ENCODE measurements at regions not wholly inside any gene's neighbourhood (a gene's known extent, or its start where the extent isn't known, plus 50 kb on each side); places are given as distances from the start of the nearest gene placed in this dataset.
"Not testable (repeated sequence)": the region's sequence is repeated elsewhere in the genome, so short reads cannot be mapped to it uniquely, and the experiment has no call there.

DNA sequence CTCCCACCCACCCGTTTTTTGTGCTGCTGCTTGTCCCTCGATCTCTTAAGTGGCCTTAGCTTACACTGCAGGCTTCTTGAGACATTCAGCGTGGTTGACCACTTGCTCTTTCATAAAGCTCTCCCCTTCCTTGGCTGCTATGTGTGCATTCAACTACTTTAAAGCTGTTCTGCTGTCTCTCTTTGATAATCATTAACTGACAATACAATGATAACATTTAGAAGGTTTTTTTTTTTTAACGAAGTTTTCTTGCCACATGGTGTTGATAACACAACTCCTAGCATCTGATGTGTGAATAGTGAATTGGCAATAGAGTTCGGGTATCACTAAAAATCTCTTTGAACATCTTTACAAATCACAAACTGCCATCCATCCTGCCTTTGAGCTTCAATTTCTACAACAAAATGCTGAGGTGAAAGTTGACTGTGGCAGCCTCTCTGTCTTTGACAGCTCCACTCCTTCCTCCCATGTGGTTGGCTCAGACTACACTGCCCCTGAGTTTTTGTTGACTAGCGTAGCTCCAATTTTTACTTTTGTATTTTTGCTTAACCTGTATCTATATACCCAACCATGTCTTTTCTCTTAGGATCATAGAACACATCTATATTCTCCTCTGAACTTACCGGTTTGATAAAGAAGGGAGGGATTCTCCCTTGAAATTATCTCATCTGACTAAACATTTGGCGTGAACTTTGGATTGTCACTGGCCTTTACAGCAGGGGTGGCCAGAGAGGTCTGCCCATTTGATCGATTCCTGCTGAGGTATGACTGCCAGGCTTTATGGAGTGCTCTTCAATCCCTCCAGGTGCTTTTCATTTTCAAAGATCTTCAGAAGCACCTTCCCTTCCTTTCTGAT, 409.4 kb upstream of the CD180 start:
- no peak for DNase-seq (ENCODE audit: low read depth)

DNA sequence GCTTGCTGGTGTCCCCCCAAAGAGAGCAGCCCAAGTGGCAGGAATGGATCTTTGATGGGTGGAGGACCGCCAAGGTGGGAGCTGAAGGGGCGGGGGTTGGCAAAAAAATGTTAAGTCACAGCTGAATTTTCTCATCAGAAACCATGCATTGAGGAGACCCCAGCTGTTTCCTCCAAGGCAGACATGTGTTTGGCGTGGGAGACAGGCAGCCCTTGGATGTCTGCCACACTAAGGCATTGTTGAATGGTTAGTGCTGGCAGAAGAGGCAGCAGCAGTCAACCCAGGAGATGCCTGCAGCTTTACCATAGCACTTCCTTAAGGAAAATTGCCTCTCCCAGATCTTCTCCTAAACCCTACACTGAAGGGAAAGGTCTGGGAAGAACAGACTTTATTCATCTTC, 394.9 kb upstream of the CD180 start:
- DNase-seq (ENCODE audit: low read depth), result peak; percentile 9

DNA sequence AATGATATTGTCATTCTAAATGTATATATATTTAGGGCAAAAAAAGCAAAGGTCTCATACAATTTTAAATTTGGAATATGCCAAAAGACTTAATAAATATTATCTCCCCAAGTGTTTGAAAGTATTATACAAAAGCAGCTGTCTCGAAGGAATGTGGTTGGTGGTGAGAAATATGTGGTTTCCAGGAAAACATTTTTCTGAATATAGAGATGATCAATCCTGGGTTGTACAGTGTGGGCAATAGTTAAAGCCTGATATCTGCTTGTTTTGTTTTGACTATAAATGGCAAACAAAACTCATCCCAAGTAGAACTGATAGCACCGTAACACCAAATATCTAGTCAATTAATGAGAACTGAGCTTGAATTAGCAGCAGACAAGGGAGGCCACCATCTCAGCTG, 391.8 kb upstream of the CD180 start:
- DNase-seq (ENCODE audit: low read depth), result peak; percentile 58

DNA sequence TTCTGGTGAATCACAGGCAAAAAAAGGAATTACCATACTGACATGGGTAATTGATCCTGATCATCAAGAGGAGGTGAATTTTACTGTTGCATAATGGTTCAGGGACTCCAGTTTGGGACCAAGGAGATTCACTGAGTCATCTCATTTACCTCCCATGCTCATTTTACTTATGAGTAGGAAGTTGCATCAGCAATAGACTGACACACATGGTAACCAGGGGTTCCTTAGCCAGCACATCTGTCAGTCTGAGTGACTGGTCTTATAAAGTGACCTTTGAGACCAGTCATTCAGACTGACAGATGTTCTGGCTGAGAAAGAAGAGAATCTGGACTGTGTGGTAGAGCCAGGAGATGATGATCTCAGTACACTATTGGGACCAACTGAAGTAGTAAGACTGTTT, 384.6 kb upstream of the CD180 start:
- DNase-seq (ENCODE audit: low read depth), result peak; percentile 6

DNA sequence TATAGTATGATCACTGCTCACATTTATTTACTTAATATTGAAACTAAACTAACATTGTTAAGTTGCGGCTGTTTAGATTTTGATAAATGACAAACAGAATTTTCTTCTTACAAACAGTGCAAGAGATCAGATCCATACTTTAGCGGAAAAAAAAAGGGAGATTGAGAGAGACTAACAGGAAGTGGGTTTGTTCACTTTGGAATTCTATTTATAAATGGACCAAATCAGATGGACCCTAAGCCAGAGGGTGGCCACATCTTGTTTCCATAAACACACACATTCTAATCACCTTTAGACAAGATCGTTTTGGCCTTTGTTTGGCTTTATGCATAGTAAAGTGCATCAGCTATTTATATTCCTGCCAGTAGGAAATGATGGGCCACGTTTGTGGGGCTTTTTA, 381.4 kb upstream of the CD180 start:
- DNase-seq (ENCODE audit: low read depth), result no peak

DNA sequence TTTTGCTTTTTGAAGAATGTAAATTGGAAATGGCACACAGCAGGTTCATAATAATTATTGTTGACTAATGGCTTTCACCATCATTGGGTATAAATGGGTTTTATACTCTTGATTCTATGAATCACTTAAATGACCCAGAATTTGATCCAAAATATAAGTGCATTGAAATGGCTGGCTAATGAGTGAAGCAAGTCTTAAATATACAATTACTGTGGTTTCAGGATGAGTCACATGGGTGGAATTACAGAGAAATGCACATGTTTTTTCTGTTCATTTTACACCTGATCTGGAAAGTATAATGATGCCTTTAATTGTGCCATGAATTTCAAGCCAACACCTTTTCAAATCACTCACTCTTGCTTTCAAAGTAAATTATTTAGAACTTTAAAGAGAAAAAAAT, 380.8 kb upstream of the CD180 start:
- no peak for DNase-seq (ENCODE audit: low read depth)

DNA sequence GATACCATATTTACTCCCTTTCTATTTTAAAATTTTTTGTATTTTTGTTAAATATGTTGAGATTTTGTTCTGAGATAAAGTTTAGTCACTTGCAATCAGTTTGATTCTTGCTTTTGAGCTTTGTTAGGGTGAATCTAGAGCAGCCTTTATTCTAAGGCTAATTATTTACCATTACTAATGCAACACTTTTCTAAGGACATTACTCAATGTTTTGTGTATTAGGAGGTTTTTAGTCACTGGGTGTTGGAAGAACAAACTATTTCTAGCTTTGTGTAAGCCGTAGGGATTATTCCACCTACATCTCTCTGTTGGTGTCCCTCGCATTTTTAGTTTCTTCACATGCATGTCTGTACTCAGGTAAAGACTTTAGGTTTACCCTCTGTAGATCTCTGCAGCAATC, 379.5 kb upstream of the CD180 start:
- DNase-seq (ENCODE audit: low read depth), result no peak

DNA sequence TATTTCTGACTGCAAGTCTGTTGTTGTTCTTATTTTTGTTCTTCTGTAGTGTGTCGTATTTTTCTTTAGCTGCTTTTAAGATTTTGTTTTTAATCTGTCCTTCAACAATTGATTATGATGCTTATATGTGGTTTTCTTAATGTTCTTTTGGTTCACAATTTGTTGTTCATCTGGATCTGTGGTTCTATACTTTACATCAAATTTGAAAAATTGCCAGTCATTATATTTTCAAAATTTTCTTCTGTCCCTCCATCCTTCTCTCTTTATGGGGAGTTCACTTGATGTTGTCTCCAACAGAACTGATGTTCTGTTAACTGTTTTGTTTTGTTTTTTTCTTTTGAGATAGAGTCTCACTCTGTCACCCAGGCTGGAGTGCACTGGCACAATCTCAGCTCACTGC, 378.5 kb upstream of the CD180 start:
- no peak for DNase-seq (ENCODE audit: low read depth)

DNA sequence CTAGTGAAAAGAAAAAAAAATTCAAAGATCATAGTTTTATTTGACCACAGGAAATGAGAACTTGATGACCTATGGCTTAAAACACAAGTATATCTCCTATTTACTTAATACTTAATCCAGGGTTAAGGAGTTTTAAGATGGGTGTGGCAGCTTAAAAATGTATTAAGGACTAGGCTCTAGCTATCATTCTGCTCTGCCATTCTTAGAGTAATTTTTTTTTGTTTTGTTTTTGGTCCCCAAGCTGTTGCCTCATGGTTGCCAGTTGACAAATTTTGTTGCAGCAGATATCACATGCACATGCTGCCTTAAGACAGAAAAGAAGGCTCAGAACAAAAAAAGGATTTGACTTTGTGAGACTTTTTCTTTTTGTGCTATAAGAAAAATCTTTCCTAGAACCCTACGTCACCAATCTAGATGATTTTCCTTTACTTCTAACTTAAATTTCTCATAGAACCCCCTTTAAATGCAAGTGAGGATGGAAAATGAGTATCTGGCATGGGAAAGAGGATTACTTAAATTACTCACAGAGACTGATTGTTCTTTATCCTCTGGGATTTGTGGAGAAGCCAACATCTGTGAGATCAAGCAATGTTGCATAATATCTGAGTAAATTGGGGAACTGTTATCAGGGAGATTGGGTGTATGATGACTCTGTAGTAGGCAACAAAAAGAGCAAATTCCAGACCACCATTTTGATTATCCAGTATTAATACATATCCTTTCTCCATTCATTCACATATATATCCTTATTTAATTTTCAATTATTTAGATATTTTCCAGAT, 364.7 kb upstream of the CD180 start:
- peak; percentile 26 for DNase-seq (ENCODE audit: low read depth)

DNA sequence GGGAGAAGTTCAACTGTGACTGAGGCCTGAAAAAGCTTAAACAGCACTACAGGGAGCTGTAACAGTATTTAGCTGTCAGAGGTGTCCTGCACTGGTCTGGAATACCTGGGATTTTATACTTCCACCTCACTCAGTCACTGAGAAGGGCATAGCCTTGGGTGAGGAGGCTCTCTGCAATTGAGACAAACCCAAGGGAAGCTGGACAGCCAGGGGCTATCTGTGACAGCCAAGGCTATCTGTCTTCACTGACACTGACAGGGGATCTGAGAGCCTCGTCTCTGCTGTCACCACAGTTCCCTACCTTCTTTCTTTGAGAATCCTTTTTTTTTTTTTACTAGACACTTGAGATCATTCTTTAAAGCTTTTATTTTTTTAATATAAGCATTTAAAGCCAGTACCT, 356.2 kb upstream of the CD180 start:
- no peak for DNase-seq (ENCODE audit: low read depth)

DNA sequence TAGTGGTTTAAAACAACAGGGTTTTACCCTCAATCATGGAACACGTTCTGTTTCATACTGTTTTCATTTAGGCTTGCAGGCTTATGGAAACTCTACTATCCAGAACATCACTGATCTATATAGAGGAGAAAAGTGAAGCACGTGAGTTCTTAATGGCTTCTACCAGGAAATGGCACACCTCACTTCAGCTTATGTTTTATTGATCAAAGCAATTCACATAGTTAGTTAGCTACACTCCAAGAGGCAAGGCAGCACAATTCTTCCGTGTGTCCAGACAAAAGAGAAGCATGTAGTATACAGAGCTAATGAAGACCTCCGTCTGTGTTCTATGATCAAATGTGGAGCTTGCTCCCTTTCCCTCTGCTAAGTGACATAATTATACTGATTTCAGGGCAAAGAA, 353.3 kb upstream of the CD180 start:
- no peak for DNase-seq (ENCODE audit: low read depth)

DNA sequence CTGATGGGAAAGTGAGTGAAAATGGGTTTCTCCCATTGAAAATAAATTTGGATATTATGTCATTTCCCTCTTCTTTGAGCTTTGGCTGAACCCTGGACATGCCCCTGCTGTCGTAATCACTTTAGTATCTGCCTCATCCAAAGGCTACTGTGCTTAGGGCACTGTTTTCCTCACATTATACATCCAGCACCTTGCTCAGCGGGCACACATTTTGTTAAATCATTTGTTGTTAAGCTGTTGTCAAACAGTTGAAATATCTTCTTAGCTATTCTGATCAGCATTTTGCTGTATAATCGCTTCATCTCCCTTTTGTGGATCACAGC, 352.7 kb upstream of the CD180 start:
- no peak for DNase-seq (ENCODE audit: low read depth)

DNA sequence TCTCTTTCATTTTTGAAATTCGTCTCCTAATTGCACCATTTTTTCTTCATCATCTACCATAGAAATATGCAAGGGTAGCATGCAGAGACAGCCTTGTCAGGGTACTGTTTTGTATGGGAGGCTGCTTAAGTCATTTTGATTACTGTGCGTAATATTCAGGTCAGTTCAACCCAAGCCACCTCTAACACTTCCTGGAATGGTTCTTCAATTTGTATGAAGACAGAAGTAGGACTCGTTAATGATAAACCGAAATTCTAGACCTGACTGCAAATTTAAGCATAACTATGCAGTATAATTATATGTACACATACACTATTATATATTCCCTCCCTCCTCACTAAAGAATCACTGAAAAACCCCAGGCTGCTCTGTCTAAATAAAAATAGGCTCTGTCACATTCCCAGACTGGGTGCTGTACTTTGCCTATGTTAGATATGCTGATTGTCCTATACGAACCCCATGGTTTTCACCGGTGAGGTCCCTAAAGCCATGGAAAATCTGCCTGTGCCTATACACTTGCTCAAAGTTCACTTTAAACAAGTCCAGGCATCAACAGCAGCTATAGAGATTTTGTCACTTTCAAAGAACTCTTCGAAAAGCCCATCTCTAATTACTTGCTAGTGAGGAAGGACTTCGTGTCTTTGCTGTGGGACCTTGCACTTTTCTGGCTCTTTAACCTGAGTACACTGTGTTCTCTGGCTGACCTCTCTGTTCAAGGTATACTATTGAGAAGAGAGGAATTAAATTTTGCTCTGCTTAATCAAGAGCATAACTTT, 352.1 kb upstream of the CD180 start:
- DNase-seq (ENCODE audit: low read depth), result no peak

DNA sequence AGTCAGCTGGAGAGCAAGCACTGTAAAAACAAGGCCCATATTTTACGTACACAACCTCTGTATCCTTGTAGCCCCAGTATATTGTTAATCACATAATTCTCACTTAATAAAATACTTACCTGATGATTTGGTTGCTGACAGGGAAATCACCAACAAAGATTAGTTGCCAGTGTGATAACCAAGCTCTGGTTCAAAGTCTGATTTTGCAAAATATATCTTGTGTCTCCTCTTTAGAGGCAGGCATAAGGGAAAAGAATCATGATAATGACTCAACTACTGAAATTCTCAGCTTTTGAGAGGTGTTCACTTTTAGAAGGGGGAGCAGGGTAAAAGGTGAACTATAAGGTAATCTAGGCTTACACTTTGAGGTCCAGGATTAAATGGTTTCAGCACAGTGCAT, 351.1 kb upstream of the CD180 start:
- DNase-seq (ENCODE audit: low read depth), result no peak

DNA sequence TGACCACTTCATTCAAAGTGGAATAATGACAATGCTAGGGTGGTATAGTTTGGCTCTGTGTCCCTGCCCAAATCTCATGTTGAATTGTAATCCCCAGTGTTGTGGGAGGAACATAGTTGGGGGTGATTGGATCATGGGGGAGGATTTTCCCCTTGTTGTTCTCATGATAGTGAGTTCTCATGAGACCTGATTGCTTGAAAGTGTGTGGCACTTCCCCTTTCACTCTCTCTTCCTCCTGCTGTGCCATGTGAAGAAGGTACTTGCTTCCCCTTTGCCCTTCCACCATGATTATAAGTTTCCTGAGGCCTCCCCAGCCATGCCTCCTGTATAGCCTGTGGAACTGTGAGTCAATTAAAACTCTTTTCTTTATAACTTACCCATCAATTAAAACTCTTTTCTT, 348.3 kb upstream of the CD180 start:
- DNase-seq (ENCODE audit: low read depth), result not testable (repeated sequence)

DNA sequence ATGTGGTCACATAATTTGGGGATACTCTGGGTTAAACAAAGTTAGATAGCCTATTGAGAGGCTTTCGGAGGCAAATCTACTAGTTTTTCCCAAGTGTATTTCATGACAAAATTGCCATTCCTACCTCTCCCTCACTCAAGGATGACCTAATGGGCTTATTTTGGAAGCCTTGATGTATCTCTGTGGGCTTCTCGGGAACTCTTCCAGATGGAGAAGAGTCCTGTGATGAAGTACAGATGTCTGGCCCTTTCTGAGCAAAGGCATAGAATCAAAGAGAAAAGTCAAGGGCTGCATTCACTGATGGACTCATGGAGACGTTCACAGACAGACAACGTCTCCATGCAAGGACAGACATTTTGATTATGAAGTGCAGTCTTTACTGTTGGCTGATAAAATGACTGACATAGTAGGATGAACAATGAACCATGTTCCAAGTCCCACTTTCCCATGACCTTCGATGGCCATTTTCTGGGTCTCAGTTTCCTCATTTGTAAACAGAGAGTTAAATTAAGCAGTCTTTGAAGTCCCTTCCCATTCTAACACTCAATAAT, 347.2 kb upstream of the CD180 start:
- no peak for DNase-seq (ENCODE audit: low read depth)

DNA sequence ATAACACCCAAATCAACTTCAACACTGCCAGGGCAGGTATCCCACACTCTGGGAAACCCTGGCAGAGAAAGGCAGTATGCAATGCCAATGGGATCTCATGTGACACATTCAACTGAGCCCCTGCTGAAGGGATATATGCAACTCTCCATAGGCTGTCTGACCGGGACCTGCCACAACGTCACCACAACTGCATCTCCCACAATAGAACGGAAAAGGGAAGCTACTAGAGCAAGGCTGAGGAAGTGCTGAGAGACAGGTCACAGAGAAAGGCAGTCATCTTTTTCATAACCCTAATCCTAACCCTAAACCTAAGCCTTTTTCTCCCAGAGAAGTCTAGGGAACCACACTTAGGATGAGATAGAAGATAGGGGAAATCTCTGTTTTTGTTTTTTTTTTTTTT, 345.9 kb upstream of the CD180 start:
- no peak for DNase-seq (ENCODE audit: low read depth)

DNA sequence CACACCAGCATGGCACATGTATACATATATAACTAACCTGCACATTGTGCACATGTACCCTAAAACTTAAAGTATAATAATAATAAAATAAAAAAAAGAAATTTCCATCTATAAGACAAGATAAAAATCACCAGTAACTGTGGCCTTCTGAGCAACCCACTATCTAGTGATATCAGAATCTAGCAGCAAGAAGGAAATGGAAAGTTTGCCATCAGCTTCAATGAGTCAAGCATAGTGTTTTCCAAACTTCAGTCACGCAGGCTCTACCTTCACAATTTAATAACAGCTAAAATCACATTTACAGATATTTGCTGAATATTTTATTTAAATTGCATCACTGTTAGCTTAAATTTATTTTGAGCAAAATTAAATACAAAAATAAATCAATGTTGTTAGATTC, 345.3 kb upstream of the CD180 start:
- no peak for DNase-seq (ENCODE audit: low read depth)

DNA sequence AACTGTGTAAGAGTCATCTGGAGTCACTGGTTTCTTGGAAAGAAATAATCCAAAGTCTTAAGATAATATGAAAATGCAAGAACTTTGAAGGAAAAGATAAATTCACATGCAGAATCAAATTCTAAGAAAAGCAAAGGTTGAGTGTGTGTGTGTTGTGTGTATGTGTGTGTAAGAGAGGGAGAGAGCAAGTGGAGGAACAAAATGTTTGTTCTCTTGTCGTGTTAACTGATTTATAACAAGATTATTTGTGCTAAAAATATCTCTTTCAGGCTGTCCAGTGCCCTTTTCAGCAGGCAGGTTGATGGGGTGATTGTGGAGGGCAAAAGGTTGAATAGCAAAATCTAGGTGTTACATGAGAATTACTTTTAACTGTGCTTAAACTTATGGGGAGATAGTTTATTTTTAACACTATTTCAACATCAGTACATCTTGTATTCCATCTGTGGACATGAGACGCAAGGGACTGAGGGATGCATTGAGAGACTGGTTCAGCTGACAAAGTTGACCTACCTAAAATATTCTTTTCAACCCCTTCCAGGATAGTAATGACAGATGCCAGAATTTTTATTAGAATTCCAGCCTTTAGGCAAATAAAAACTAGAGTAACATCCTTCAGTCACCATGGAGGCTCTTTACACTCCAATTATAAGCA, 342.4 kb upstream of the CD180 start:
- no peak for DNase-seq (ENCODE audit: low read depth)

DNA sequence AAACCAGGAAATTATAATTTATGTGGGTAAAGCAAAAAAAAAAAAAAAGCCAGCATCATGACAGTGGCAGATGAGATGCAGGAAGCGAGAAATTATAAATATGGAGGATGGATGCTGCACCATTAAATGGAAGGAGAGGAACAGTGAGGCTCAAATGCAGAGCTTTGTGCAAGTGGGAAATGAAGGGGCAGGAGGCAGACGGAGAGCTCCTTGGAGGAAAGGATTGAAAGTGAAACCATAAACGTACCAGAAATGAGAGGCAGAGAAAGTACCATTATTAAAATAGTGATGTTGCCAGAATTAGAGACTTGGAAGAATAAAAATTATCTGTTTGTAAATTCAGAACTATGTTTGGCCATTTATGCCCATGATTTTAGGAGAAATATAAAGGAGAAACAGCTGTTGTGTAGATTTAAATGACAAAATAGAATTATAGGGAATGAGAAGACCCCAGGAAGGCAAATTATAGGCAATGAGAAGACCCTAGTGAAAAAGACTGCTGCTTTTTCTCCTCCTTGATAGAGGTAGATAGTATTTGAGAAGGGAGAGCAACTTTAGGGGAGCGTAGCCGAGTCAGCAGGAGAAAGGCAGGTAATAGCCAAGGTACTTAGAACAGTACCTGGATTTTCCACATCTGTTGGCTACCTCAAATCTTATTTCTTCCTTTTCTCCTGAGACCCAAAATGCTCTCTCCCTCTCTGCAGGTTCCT, 341.0 kb upstream of the CD180 start:
- no peak for DNase-seq (ENCODE audit: low read depth)

DNA sequence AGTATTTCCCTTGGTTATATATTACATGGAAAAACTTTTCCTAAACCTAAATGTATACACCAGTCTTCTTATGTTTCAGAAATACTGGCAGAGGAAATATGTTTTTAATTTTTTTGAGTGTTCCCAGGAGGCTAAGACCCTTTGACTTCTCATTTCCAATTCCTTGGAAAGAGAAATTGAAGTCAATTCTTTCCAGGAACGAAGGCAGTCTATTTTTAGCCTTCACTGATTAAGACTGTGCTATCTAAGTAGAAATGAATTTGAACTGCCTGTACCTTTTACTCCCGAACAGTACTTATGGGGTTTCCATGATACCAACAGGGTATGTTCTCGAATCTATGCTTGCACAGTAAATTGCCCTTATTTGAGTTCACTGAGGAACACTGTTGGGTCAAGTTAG, 340.3 kb upstream of the CD180 start:
- peak; percentile 31 for DNase-seq (ENCODE audit: low read depth)
